ENCODE measurements at regions not wholly inside any gene's neighbourhood (a gene's known extent, or its start where the extent isn't known, plus 50 kb on each side); places are given as distances from the start of the nearest gene placed in this dataset.

DNA sequence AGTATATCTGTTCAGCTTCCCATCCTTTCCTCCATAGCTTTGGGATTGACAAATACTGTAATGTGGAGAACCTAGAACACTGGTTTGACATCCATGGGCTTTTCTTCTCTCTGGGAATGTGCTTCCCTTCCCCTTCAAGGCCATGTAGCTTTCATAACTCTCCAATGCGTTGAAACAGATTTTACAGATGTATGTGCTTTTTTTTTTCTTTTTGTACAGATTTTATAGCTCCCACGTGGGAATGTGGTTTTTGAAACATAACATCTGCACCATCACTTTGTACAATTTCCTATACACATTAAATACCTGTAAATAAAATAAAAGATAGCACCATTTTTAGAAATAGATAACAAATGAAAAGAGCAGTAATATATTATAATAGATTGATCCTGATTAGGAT, 138.5 kb upstream of the TMPRSS15 start:
- H3K27me3 Mint-ChIP-seq (ENCODE audit: low read depth) = peaks cover 9% of the 10 kb centered on the region
- TF ChIP-seq, protein P1, sequence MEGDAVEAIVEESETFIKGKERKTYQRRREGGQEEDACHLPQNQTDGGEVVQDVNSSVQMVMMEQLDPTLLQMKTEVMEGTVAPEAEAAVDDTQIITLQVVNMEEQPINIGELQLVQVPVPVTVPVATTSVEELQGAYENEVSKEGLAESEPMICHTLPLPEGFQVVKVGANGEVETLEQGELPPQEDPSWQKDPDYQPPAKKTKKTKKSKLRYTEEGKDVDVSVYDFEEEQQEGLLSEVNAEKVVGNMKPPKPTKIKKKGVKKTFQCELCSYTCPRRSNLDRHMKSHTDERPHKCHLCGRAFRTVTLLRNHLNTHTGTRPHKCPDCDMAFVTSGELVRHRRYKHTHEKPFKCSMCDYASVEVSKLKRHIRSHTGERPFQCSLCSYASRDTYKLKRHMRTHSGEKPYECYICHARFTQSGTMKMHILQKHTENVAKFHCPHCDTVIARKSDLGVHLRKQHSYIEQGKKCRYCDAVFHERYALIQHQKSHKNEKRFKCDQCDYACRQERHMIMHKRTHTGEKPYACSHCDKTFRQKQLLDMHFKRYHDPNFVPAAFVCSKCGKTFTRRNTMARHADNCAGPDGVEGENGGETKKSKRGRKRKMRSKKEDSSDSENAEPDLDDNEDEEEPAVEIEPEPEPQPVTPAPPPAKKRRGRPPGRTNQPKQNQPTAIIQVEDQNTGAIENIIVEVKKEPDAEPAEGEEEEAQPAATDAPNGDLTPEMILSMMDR (IDR thresholded peaks at IDR 0.05; ENCODE audit: unreplicated experiment) = no peak
- H3K9me3 Mint-ChIP-seq = no peaks in the 10 kb centered on the region
- H3K27ac Mint-ChIP-seq = no peak overlapping the region
- no peak overlapping the region for H3K4me3 Mint-ChIP-seq
- DNase-seq (ENCODE audit: low spot score in 2 of 2, unreplicated experiment in 2 of 2) = no peak
- no peaks in the 10 kb centered on the region for H3K36me3 Mint-ChIP-seq
- H3K4me1 Mint-ChIP-seq = no peaks in the 10 kb centered on the region

DNA sequence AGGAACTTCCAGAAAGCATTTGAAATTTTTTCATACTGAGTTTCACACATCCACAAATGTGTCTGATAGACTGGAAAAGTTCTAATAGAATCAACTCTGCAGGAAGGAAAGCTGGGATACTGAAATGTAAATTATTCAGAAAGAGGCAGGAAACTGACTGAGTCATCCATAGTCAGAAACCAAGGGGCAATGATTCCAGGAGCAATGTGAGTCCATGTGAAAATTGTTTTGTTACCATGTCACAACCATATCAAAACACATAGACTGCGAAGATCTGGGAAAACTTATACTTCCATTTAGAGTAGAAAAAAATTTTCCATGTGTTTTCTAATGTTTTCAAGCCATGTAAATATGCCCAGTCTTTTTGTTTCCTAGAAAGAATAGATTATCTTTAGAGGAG, 142.3 kb upstream of the TMPRSS15 start:
- Mint-ChIP-seq H3K36me3 (no peaks in the 10 kb centered on the region), H3K27me3 (ENCODE audit: low read depth) (peaks cover 9% of the 10 kb centered on the region), H3K4me3 (no peak overlapping the region)

DNA sequence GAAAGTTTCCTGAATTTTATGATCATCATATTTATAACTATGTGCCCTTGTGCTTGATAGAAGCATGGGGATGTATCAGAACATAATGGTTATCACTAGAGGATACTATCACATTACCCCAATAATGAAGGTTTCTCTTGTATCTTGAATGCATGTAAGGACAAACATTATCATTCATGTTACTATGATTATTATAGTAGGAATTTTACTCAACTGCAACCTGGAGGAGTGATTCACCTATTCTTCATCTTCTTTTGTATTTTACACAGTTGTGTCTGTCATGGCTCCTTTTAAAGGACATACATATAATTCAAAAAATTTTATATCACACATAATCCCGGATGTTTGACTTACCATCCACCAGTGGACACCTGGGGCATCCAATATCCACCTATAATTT, 143.8 kb upstream of the TMPRSS15 start:
- no peak for DNase-seq (ENCODE audit: low spot score in 2 of 2, unreplicated experiment in 2 of 2)
- TF ChIP-seq, protein P1 (IDR thresholded peaks at IDR 0.05; ENCODE audit: unreplicated experiment) = no peak
- peaks cover 4% of the 10 kb centered on the region for H3K27me3 Mint-ChIP-seq (ENCODE audit: low read depth)
- H3K4me3 Mint-ChIP-seq = no peak overlapping the region
- no peaks in the 10 kb centered on the region for H3K9me3 Mint-ChIP-seq
- H3K36me3 Mint-ChIP-seq = no peaks in the 10 kb centered on the region
- H3K4me1 Mint-ChIP-seq = peaks cover 4% of the 10 kb centered on the region
- H3K27ac Mint-ChIP-seq = no peak overlapping the region

More for the DNA sequence above, 142.3 kb upstream of the TMPRSS15 start:
- DNase-seq (ENCODE audit: low spot score in 2 of 2, unreplicated experiment in 2 of 2) = no peak
- Mint-ChIP-seq H3K9me3 (no peaks in the 10 kb centered on the region), H3K27ac (no peak overlapping the region), H3K4me1 (no peaks in the 10 kb centered on the region)
- TF ChIP-seq, protein P1 (IDR thresholded peaks at IDR 0.05; ENCODE audit: unreplicated experiment) = no peak

DNA sequence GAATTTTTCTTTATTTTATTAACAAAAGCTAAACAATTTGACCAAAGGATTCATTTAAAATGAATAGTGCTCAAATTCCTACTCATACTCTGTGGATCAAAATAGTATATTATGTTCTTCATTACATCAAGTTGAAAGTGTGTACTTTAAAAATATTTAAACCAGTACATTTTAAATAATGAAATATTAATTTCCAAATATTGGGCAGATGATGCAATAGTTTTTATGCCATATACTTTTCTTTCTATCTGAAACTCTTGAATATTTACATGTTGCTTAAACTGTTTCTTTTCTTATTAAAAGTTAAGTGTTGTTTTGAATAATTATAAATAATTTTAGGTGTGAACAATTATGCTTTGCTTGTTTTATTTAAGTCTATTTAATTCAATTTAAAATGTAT, 144.7 kb upstream of the TMPRSS15 start:
- H3K9me3 Mint-ChIP-seq = no peaks in the 10 kb centered on the region
- TF ChIP-seq, protein P1 (IDR thresholded peaks at IDR 0.05; ENCODE audit: unreplicated experiment) = no peak
- H3K4me3 Mint-ChIP-seq = no peak overlapping the region
- H3K27me3 Mint-ChIP-seq (ENCODE audit: low read depth) = peaks cover 4% of the 10 kb centered on the region
- no peaks in the 10 kb centered on the region for H3K36me3 Mint-ChIP-seq
- no peak overlapping the region for H3K27ac Mint-ChIP-seq
- H3K4me1 Mint-ChIP-seq = peaks cover 4% of the 10 kb centered on the region
- DNase-seq (ENCODE audit: low spot score in 2 of 2, unreplicated experiment in 2 of 2) = no peak

DNA sequence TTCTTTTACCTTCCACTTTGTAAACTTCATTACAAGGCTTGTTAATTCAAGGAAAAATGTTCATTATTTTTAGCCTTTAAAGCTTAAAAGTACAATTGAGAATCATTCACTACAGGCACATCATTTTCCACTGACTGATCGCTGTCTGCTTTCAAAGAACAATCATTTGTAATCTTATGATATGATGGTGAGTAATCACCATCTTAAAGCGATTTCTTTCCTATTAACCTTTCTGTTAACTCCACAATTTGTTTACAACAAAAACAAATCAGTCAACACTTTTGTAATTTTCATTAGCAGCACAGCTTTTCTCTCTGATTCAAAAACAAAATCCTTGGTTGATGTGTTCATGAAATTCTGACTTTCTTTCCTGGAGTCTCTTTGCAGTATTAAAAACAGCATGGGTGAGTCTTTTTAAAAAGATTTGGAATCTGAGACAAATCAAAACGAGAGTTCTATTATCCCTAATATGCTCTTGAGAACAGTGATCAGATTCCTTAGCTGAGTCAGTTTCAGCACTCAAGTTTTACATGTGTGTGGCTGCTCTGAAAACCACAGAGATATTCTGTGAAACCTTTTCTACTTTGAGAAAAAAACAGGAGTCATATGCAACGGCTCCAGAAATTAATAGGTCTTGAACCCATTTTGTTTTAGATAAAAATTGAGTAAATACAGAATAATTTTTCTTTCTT, 145.8 kb upstream of the TMPRSS15 start:
- no peak for DNase-seq (ENCODE audit: low spot score in 2 of 2, unreplicated experiment in 2 of 2)
- H3K4me1 Mint-ChIP-seq = peaks cover 4% of the 10 kb centered on the region
- H3K36me3 Mint-ChIP-seq = no peaks in the 10 kb centered on the region
- H3K9me3 Mint-ChIP-seq = no peaks in the 10 kb centered on the region
- TF ChIP-seq, protein P1 (IDR thresholded peaks at IDR 0.05; ENCODE audit: unreplicated experiment) = no peak
- H3K4me3 Mint-ChIP-seq = no peak overlapping the region
- H3K27me3 Mint-ChIP-seq (ENCODE audit: low read depth) = peaks cover 4% of the 10 kb centered on the region
- H3K27ac Mint-ChIP-seq = no peak overlapping the region

All from mesothelial cell of epicardium (in vitro differentiated cells).